ENCODE measurements at regions not wholly inside any gene's neighbourhood (a gene's known extent, or its start where the extent isn't known, plus 50 kb on each side); places are given as distances from the start of the nearest gene placed in this dataset.
A peak's percentile ranks its signal among the peaks of the same experiment; 100 is the strongest.
"Not testable (repeated sequence)": the region's sequence is repeated elsewhere in the genome, so short reads cannot be mapped to it uniquely, and the experiment has no call there.

- Histone ChIP-seq H3K27ac (no peak overlapping the region), H3K9me3 (no peaks in the 10 kb centered on the region), H3K4me3 (no peak overlapping the region), H3K36me3 (no peaks in the 10 kb centered on the region), H3K27me3 (peaks cover 0 to 32% of the 10 kb centered on the region in 2 donors), H3K4me1 (no peaks in the 10 kb centered on the region)
- TF ChIP-seq POLR2AphosphoS5 (IDR thresholded peaks at IDR 0.05) (no peak), POLR2A (IDR thresholded peaks at IDR 0.05) (no peak)
- TF ChIP-seq, protein P1, sequence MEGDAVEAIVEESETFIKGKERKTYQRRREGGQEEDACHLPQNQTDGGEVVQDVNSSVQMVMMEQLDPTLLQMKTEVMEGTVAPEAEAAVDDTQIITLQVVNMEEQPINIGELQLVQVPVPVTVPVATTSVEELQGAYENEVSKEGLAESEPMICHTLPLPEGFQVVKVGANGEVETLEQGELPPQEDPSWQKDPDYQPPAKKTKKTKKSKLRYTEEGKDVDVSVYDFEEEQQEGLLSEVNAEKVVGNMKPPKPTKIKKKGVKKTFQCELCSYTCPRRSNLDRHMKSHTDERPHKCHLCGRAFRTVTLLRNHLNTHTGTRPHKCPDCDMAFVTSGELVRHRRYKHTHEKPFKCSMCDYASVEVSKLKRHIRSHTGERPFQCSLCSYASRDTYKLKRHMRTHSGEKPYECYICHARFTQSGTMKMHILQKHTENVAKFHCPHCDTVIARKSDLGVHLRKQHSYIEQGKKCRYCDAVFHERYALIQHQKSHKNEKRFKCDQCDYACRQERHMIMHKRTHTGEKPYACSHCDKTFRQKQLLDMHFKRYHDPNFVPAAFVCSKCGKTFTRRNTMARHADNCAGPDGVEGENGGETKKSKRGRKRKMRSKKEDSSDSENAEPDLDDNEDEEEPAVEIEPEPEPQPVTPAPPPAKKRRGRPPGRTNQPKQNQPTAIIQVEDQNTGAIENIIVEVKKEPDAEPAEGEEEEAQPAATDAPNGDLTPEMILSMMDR (IDR thresholded peaks at IDR 0.05), result no peak
- intact Hi-C loops (cut with DNase I; ENCODE audit: low total_unique reads), result no loop called here
- DNase-seq (ENCODE audit: low spot score in 2 of 2), result peak in 1 of 2 donors; percentile 7
Observed at GRCh38 chr13:112158961-112159360, 92.0 kb downstream of the SOX1 start.

GRCh38 chr13:112159575-112160547 lies 92.9 kb downstream of the SOX1 start:
- Histone ChIP-seq H3K4me1 (no peaks in the 10 kb centered on the region), H3K4me3 (no peak overlapping the region), H3K9me3 (no peaks in the 10 kb centered on the region), H3K36me3 (no peaks in the 10 kb centered on the region), H3K27ac (no peak overlapping the region), H3K27me3 (peaks cover 0 to 25% of the 10 kb centered on the region in 2 donors)
- intact Hi-C loops (cut with DNase I; ENCODE audit: low total_unique reads), result no loop called here
- peak in 1 of 2 donors; percentile 10 for DNase-seq (ENCODE audit: low spot score in 2 of 2)
- TF ChIP-seq POLR2A (IDR thresholded peaks at IDR 0.05) (no peak), POLR2AphosphoS5 (IDR thresholded peaks at IDR 0.05) (no peak)
- TF ChIP-seq, protein P1 (IDR thresholded peaks at IDR 0.05), result no peak

- H3K27ac ChIP-seq, result no peak overlapping the region
- H3K9me3 ChIP-seq, result no peaks in the 10 kb centered on the region
- TF ChIP-seq POLR2A (IDR thresholded peaks at IDR 0.05) (no peak), POLR2AphosphoS5 (IDR thresholded peaks at IDR 0.05) (no peak)
- TF ChIP-seq, protein P1 (IDR thresholded peaks at IDR 0.05), result no peak
- no peaks in the 10 kb centered on the region for H3K36me3 ChIP-seq
- H3K4me1 ChIP-seq, result no peaks in the 10 kb centered on the region
- peak in 1 of 2 donors; percentile 9 for DNase-seq (ENCODE audit: low spot score in 2 of 2)
- intact Hi-C loops (cut with DNase I; ENCODE audit: low total_unique reads), result no loop called here
- H3K27me3 ChIP-seq, result peaks cover 0 to 23% of the 10 kb centered on the region in 2 donors
- H3K4me3 ChIP-seq, result no peak overlapping the region
Observed at GRCh38 chr13:112160558-112160957, 93.6 kb downstream of the SOX1 start.

DNA sequence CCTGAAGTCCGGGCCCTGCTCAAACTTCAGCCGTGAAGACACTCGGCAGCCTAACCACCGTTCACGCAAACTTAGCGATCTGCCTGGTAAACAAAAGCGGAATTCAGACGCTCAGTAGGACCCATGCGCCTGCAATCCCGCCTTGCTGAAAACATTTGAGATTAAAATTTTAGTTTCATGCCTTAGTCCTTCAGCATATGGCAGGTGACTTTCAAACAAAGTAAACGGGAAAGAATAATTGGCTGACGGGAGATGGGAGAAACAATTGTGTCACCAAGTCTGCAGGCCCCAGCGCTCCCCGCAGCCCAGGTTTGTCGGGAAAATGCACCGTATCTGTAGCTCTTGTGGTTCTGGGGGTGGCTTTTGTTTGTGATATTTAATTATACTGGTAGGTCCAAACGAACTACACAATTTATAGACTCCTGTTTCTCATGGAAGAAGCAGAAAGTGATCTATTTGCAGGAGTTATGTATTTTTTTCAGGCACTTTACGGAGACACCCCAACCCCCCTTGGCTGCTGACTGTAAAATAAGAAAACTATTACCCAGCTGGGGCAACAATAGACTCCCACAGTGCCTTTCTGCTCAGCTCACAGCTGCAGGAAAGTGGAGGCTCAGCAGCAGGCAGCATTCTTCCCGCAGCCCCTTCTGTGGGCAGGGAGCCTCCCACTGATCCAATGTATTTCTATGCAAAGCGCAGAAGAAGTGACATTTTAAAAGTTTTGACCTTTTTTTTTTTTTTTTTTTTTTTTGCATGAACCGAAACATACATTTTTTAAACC lies 94.8 kb downstream of the SOX1 start:
- peak in 1 of 2 donors; percentile 14 for DNase-seq (ENCODE audit: low spot score in 2 of 2)
- intact Hi-C loops (cut with DNase I; ENCODE audit: low total_unique reads), result no loop called here
- Histone ChIP-seq H3K4me1 (no peaks in the 10 kb centered on the region), H3K9me3 (no peaks in the 10 kb centered on the region), H3K27me3 (peaks cover 0 to 32% of the 10 kb centered on the region in 2 donors), H3K36me3 (no peaks in the 10 kb centered on the region), H3K4me3 (no peak overlapping the region), H3K27ac (no peak overlapping the region)
- no peak for TF ChIP-seq POLR2A (IDR thresholded peaks at IDR 0.05)
- no peak for TF ChIP-seq POLR2AphosphoS5 (IDR thresholded peaks at IDR 0.05)
- TF ChIP-seq, protein P1 (IDR thresholded peaks at IDR 0.05), result no peak

- intact Hi-C loops (cut with DNase I; ENCODE audit: low total_unique reads); H3K9me3 ChIP-seq; DNase-seq (ENCODE audit: low spot score in 2 of 2); H3K36me3 ChIP-seq; H3K4me1 ChIP-seq; H3K4me3 ChIP-seq; H3K27ac ChIP-seq: not testable (repeated sequence)
- peaks cover 0 to 31% of the 10 kb centered on the region in 2 donors for H3K27me3 ChIP-seq
Observed at GRCh38 chr13:112163691-112164660, 97.0 kb downstream of the SOX1 start.
